HG03175 (cell line): ENCODE measurements at regions not wholly inside any gene's neighbourhood (a gene's known extent, or its start where the extent isn't known, plus 50 kb on each side); places are given as distances from the start of the nearest gene placed in this dataset.
A peak's percentile ranks its signal among the peaks of the same experiment; 100 is the strongest.
"Not testable (repeated sequence)": the region's sequence is repeated elsewhere in the genome, so short reads cannot be mapped to it uniquely, and the experiment has no call there.

Source experiments
- ATAC-seq: cut with Tn5 transposase; IDR thresholded peaks from one replicate; pipeline ENCODE4 v1.9.1; 2021; ENCODE audit warnings: mild to moderate bottlenecking, moderate library complexity; ENCODE audit not compliant: unreplicated experiment

DNA sequence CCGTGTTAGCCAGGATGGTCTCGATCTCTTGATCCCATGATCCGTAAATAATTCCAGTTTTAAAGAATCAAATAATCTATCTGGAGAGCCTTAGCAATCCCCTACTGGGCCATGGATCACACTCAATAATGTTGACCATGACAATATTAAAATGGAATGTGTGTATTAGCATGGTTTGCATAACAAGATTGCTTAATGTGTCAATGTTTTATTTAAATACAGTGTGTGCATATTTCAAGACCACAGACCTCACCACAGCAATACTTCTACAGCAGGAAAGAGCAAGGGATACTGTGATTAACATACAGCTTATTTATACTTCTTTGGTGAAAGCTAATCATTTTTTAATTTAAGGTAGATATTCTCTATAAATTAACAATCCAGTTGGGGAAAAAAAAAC lies 470.4 kb downstream of the TFAP2B start:
- ATAC-seq, result no peak

GRCh38 chr6:51292659-51293058 lies 474.0 kb downstream of the TFAP2B start:
- ATAC-seq, result no peak

GRCh38 chr6:51299621-51300380 lies 481.1 kb downstream of the TFAP2B start:
- no peak for ATAC-seq

DNA sequence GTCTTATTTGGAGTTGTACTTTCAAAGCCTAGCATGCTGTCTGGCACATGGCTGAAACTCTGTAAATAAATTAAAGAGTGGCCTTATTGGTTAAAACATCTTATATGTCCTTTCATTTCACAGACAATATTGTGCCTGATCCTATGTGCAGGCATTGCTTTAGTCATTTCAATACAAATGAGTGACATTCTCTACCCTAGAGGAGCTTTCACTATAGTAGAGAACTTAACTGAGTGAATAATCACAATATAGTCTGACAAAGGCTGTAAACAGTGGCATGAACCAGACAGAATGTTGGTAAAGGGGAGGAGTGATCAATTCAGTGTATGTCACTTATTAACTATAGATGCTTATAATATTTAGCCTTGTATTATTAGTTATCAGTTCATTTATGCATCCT lies 481.8 kb downstream of the TFAP2B start:
- peak; percentile 41 for ATAC-seq

DNA sequence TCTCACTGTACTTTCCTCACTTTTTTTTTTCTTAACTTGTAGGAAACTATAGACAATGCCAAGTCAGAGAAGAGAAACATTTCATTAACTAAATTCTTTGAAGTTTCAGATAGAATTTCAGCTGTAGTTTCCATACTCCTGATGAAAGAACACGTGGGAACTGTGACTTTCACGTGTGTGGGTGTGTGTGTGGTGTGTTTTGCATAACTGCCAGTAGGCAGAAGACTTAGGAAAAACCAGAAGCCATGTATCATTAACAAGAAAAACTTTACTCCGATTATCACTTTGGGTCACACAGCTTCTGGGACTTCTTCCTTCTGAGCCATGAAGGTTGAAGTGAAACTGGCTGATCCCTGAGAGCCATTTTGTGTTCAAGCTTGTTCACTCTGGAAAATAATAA lies 483.3 kb downstream of the TFAP2B start:
- ATAC-seq, result no peak

- ATAC-seq, result no peak
Observed at GRCh38 chr6:51302431-51302830, 483.8 kb downstream of the TFAP2B start.

DNA sequence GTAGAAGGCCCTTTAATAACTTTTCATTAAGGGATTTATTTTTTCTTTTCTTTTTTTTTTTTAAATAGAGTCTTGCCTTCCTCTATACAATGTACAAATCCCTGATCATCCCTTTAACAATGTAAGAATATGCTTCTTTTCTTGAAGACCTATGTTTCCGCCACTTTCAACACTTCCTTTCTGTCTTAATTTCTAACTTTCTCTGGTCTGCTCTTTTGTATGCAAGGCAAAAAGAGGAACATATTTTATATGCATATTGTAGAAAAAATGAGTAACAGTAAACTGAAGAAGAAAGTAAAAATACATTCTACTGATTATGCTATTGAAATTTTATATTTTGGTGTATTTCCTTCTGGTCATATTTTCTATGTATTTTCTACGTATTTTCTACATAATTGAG lies 484.7 kb downstream of the TFAP2B start:
- ATAC-seq, result no peak

GRCh38 chr6:51314965-51315364 lies 496.3 kb downstream of the TFAP2B start:
- ATAC-seq, result no peak

GRCh38 chr6:51318674-51319073 lies 500.0 kb downstream of the TFAP2B start:
- no peak for ATAC-seq

DNA sequence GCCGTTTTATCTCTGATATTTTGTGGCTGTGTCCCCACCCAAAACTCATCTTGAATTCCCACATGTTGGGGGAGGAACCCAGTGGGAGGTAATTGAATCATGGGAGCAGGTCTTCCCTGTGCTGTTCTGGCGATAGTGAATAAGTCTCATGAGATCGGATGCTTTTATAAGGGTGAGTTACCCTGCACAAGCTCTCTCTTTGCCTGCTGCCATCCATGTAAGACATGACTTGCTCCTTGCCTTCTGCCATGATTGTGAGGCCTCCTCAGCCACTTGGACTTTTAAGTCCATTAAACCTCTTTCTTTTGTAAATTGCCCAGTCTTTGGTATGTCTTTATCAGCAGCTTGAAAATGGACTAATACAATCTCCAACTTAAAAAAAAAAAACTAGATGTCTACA lies 502.8 kb downstream of the TFAP2B start:
- not testable (repeated sequence) for ATAC-seq

DNA sequence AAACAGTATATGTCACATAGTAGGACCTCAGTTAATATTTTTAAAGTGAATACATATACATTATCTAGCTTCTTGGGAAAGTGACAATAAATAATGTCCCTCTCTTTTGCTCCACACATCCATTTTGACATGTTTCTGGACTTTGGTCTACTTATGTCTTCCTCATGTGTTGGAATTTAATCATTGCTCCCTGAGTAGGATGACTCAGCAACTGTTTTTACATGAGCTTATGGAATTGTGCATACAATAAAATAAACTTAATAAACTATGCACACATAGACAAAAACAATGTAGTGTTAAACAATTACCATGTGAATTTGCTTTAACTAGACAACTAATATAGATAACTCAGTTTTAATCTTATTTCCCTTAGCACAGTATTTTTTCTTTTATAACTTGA lies 503.8 kb downstream of the TFAP2B start:
- no peak for ATAC-seq

DNA sequence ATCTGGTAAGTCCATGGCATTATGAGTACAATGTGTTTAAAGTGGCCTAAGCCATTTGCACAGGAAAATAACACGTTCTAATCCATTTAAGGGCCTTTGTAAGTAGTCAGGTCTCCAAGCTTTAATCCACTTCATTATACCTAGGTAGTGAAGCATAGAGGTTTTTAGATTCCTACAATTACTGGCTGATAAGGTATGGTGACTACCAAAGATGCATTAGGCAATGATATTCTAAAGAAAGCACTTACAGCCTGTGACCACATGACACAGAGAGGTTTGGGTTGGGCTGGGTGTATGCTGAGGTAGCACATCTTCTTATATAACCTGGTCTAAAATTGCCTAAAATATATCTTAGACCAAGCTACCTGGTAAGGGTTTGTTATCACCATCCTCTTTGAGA lies 504.4 kb downstream of the TFAP2B start:
- ATAC-seq, result no peak

DNA sequence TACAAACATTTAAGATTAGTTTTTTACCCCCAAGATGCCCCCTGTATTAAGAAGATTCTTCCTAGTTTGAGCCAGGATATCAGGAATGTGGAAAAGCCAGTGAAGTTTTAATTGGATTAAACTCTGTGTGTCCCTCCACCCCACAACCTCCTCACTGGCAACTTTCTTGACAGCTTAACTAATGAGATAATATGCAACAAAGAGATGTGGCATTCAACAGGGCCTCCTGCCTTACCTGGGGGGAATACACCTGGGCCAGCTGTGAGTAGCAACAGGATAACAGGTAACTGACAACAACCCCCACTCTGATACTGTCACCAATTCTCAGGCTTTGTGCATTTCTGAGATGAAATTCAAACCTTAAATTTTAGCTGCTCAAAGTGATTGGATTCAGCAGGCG lies 512.3 kb downstream of the TFAP2B start:
- no peak for ATAC-seq

DNA sequence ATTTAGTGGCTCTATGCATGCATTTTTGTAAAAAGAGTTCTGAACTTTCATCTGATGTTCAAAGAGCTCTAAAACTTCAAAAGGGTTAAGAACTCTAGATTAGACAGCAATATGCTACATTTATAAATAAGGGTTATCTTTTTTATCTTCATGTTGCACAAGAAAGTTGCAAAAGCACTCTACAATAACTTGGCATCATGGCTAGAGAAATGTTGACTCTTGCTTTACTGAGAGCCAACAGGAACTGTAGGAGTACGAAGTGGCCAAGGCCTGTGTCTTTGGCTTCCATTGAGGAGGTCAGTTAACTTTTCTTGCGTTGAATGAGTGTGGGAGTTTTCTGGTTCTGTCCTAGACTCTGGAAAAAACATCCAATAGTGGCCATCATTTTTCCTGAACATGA lies 516.9 kb downstream of the TFAP2B start:
- no peak for ATAC-seq

- no peak for ATAC-seq
Observed at GRCh38 chr6:51336185-51336584, 517.5 kb downstream of the TFAP2B start.

GRCh38 chr6:51337277-51337676 lies 518.6 kb downstream of the TFAP2B start:
- ATAC-seq, result no peak

- ATAC-seq, result no peak
Observed at GRCh38 chr6:51339108-51339507, 520.4 kb downstream of the TFAP2B start.

- no peak for ATAC-seq
Observed at GRCh38 chr6:51339728-51340127, 521.1 kb downstream of the TFAP2B start.

DNA sequence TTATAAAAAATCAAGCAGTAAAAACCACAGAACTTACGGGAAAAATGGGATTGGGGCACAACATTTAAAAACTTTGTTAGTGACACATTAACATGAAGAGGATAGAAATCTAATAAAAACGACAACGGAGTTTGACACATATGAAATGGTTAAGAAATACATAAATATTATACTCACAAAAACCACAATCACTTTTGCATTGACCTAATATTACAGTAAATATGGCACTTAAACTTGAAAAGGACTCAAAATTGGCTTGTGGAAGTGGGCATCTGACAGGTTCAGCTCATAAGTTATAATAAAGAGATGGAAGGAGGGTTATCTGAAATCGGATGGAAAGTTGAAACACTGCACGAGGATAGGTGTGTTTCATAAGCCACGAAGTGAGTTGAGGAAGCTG lies 523.7 kb downstream of the TFAP2B start:
- no peak for ATAC-seq

DNA sequence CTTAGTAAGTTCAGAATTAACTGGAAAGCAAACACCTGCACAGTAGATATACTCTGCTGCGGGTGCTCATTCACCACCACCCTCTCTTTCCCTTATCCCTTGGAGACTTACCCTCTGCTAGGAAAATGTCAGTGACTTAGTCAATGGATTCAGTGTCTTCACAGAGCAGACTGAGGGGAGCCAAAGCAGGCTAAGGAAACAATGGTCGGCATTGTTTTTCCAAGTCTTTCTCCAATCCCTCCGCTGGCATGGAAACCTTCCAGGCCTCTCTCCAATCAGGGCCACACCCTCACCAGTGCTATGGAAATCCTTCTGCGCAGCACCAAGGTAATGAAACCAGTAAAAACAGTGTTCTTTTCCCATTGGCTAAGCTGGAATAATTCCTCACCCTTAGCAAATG lies 531.2 kb downstream of the TFAP2B start:
- ATAC-seq, result no peak

DNA sequence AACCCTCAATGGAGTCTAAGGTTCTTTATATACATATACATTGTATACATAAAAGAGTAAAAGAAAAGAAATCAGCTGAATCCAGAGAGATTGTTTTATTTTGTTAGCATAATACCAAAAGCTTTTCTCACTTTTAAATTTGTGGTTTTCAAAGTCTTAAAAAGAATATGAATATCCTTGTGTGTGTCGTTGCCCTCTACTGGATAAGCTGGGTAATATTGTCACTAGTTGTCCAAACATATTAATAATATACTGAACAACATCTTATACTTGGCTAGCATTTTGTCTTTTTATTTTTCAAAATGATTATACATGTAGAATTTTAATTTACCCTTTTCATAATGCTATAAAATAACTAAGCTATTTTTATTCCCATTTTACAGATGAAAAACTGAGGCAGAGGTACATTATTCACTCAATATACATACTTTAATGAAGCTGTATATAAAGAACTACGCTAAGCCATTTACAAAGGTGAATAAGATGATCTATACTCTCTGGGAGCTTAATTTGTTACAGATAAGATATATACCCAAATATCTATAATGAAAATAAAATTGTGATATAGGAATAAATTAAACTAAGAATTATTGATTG lies 531.7 kb downstream of the TFAP2B start:
- ATAC-seq, result no peak

- ATAC-seq, result no peak
Observed at GRCh38 chr6:51352506-51353029, 533.9 kb downstream of the TFAP2B start.

DNA sequence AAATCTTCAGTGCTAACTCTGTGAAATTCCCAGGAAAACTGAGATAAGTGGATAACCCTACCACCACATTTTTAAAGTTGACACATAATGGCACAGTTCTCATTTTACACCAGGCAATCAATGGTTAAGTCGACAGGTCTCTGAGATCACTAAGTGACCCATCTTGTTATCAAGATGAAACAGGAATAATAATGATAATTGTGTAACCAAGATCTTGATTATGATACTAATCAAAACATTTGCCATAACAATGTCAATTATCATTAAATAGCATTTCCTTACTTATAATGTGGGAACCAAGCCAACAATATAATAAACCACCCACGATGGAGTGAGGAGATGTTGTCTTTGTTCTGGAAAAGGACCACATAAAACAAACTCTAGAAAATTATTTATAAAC lies 541.6 kb downstream of the TFAP2B start:
- ATAC-seq, result no peak
